Caco-2 (cell line): ENCODE measurements at regions not wholly inside any gene's neighbourhood (a gene's known extent, or its start where the extent isn't known, plus 50 kb on each side); places are given as distances from the start of the nearest gene placed in this dataset.
"Not testable (repeated sequence)": the region's sequence is repeated elsewhere in the genome, so short reads cannot be mapped to it uniquely, and the experiment has no call there.

Experiments
- BruUV-seq: library from RNA; stranded (reverse); fragments of 400-500 nt; replicated peaks from 2 replicates; lab custom pipeline; 2021; lab: Mats Ljungman, UMichigan
- CTCF ChIA-PET: fragments of 300-600 bp; sonication (Branson Sonifier 250); formaldehyde crosslinking; loops from one replicate; lab custom pipeline; 2022; ENCODE audit warnings: antibody characterized with exemption; lab: Charles Lee
- POLR2A ChIA-PET: fragments of 300-600 bp; sonication (Branson Sonifier 250); formaldehyde crosslinking; loops from one replicate; lab custom pipeline; 2022; ENCODE audit warnings: antibody characterized with exemption; lab: Charles Lee
- DNase-seq, 2 experiments: peaks; one replicate each; pipeline versions ENCODE4 v3.0.0 to v3.0.0-alpha.2; 2020 to 2022
- H3K27me3 ChIP-seq: replicated peaks from 2 replicates; pipeline ENCODE4 v1.6.0; 2011; ENCODE audit warnings: low read length; ENCODE audit not compliant: control insufficient read depth, insufficient read depth
- H3K36me3 ChIP-seq: 2 replicates; pipeline ENCODE4 v1.5.1; 2011; ENCODE audit warnings: low read length; ENCODE audit not compliant: control insufficient read depth, insufficient read depth
- H3K4me1 ChIP-seq: fragments of 250-450 bp; sonication (Bioruptor Pico); 2 replicates; pipeline ENCODE4 v1.5.1; 2020; ENCODE audit warnings: mild to moderate bottlenecking
- H3K4me3 ChIP-seq: 2 replicates; pipeline ENCODE4 v1.5.1; 2011; ENCODE audit warnings: low read depth, mild to moderate bottlenecking, control low read depth, low read length
- H3K9me3 ChIP-seq: fragments of 250-450 bp; sonication (Bioruptor Pico); 2 replicates; pipeline ENCODE4 v1.5.1; 2020; ENCODE audit warnings: mild to moderate bottlenecking, moderate library complexity
- H3K27ac Mint-ChIP-seq: one replicate; pipeline ENCODE4 v1.8.0; 2022; ENCODE audit warnings: mixed read lengths; ENCODE audit not compliant: unreplicated experiment
- H3K27me3 Mint-ChIP-seq: one replicate; pipeline ENCODE4 v1.8.0; 2022; ENCODE audit warnings: mixed read lengths; ENCODE audit not compliant: insufficient read depth, unreplicated experiment
- H3K36me3 Mint-ChIP-seq: one replicate; pipeline ENCODE4 v1.8.0; 2022; ENCODE audit warnings: mild to moderate bottlenecking, mixed read lengths; ENCODE audit not compliant: insufficient read depth, unreplicated experiment
- H3K4me1 Mint-ChIP-seq: one replicate; pipeline ENCODE4 v1.8.0; 2022; ENCODE audit warnings: low read depth, mixed read lengths; ENCODE audit not compliant: unreplicated experiment
- H3K4me3 Mint-ChIP-seq: one replicate; pipeline ENCODE4 v1.8.0; 2022; ENCODE audit warnings: mild to moderate bottlenecking, moderate library complexity, mixed read lengths; ENCODE audit not compliant: unreplicated experiment
- H3K9me3 Mint-ChIP-seq: one replicate; pipeline ENCODE4 v1.8.0; 2022; ENCODE audit warnings: mixed read lengths; ENCODE audit not compliant: unreplicated experiment
- CTCF ChIP-seq, 2 experiments: fragments of 200-600 bp in 1 of 2; IDR thresholded peaks; 1 replicate in 1 of 2; 2 replicates in 1 of 2; pipeline versions ENCODE4 v1.5.1 to v1.8.0; 2011 to 2022; ENCODE audit warnings: antibody characterized with exemption in 1 of 2, control low read depth in 1 of 2, inconsistent platforms in 1 of 2, low read depth in 1 of 2, low read length in 1 of 2, mild to moderate bottlenecking in 1 of 2, moderate library complexity in 1 of 2; ENCODE audit not compliant: insufficient read depth in 1 of 2, severe bottlenecking in 1 of 2, unreplicated experiment in 1 of 2
- intact Hi-C: fragments of 100-400 bp; cut with micrococcal nuclease; formaldehyde crosslinking; loops from one replicate; pipeline ENCODE4 v1.10.0; 2022; ENCODE audit not compliant: unreplicated experiment

GRCh38 chr15:77863491-77864105 lies 213.9 kb downstream of the TBC1D2B start:
- ChIA-PET POLR2A (no interaction called here), CTCF (no interaction called here)
- Mint-ChIP-seq H3K4me3 (no peak overlapping the region), H3K27me3 (peaks cover 3% of the 10 kb centered on the region), H3K36me3 (no peaks in the 10 kb centered on the region), H3K9me3 (no peaks in the 10 kb centered on the region), H3K27ac (no peak overlapping the region), H3K4me1 (no peaks in the 10 kb centered on the region)
- Histone ChIP-seq H3K36me3 (no peaks in the 10 kb centered on the region), H3K9me3 (no peaks in the 10 kb centered on the region), H3K27me3 (no peaks in the 10 kb centered on the region), H3K4me3 (no peak overlapping the region), H3K4me1 (no peaks in the 10 kb centered on the region)
- TF ChIP-seq CTCF (IDR thresholded peaks at IDR 0.05; ENCODE audit: insufficient read depth in 1 of 2, low read depth in 1 of 2, low read length in 1 of 2, severe bottlenecking in 1 of 2, unreplicated experiment in 1 of 2), result no peak
- intact Hi-C loops, result no loop called here
- BruUV-seq, result no TSS peak
- DNase-seq, result no peak

- ChIA-PET CTCF (no interaction called here), POLR2A (no interaction called here)
- Histone ChIP-seq H3K36me3 (no peaks in the 10 kb centered on the region), H3K4me3 (no peak overlapping the region), H3K9me3 (no peaks in the 10 kb centered on the region), H3K4me1 (no peaks in the 10 kb centered on the region), H3K27me3 (no peaks in the 10 kb centered on the region)
- H3K27ac Mint-ChIP-seq, result no peak overlapping the region
- H3K9me3 Mint-ChIP-seq, result no peaks in the 10 kb centered on the region
- TF ChIP-seq CTCF (IDR thresholded peaks at IDR 0.05; ENCODE audit: insufficient read depth in 1 of 2, low read depth in 1 of 2, low read length in 1 of 2, severe bottlenecking in 1 of 2, unreplicated experiment in 1 of 2), result no peak
- intact Hi-C loops, result no loop called here
- peaks cover 3% of the 10 kb centered on the region for H3K27me3 Mint-ChIP-seq
- H3K36me3 Mint-ChIP-seq, result no peaks in the 10 kb centered on the region
- BruUV-seq, result no TSS peak
- DNase-seq, result no peak
- no peaks in the 10 kb centered on the region for H3K4me1 Mint-ChIP-seq
- H3K4me3 Mint-ChIP-seq, result no peak overlapping the region
Observed at GRCh38 chr15:77862651-77863104, 214.8 kb downstream of the TBC1D2B start.

- H3K9me3 Mint-ChIP-seq, H3K4me1 ChIP-seq, H3K27ac Mint-ChIP-seq, H3K9me3 ChIP-seq, H3K27me3 ChIP-seq, CTCF ChIA-PET, DNase-seq, H3K36me3 ChIP-seq, H3K4me1 Mint-ChIP-seq, H3K4me3 Mint-ChIP-seq, H3K4me3 ChIP-seq, H3K27me3 Mint-ChIP-seq, POLR2A ChIA-PET, H3K36me3 Mint-ChIP-seq, BruUV-seq, intact Hi-C loops: not testable (repeated sequence)
Observed at GRCh38 chr15:77861997-77862635, 215.4 kb downstream of the TBC1D2B start.
